G401 (cell line): ENCODE measurements at regions not wholly inside any gene's neighbourhood (a gene's known extent, or its start where the extent isn't known, plus 50 kb on each side); places are given as distances from the start of the nearest gene placed in this dataset.

Experiments
- DNase-seq: peaks from one replicate; pipeline ENCODE4 v3.0.0-alpha.2; 2015; ENCODE audit warnings: low spot score
- in situ Hi-C: cut with HindIII; loops from 2 replicates; pipeline ENCODE4 v1.10.0; 2016; ENCODE audit warnings: low sequenced_read_pairs, mixed read lengths

DNA sequence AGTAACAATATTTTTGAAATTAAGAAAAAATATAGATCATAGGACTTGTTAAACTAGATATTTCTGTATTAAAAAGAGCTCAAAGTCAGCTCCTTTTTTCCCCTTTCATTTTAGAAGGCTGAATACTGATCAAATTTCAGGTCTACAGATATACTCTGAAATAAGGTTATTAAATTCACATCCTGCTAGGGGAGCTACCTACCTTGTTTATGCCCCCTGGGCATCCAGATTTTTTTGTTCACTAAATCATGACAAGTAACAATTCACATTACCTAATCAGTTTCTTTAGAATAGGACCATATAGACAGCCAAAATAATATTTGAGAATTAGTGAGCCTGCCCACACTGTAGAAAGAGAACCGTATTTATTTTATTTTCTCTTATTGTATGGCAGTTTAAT lies 276.2 kb downstream of the USP25 start:
- DNase-seq: no peak
- in situ Hi-C loops: no loop called here

DNA sequence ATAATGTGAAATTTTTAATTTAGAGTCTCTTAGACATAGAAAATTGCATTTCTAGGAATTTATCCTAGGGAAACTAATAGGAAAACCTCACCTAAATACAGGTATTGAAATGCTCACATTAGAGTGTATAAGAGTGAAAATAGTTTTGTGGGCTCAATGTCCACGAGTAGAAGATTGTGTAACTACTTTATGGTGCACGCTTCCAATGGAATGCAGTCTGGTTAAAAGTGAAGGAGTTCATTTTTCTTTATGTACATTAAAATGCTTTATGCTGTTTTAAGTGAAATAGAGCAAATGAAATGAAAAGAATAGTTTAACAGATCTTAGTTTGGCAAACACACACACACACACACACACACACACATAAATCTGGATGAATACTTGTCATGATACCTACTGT lies 278.2 kb downstream of the USP25 start:
- no peak for DNase-seq
- in situ Hi-C loops: no loop called here

DNA sequence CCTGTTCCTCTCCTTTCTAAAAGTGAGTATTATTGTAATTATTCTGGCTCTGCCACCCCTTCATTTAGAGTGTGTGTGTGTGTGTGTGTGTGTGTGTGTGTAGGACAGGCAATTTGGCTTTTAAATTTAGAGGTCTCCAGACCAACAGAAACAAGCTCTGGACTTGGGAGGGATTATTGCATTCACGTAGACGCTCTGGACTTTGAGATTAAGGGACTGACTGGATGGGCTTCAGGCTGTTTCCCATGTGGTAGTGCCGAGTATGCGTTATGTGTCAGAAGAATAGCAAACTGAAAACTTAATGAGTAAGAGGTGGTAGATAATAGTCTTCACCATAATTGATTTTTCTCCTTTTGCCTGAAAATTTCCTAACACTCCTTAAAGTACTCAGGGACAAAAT lies 281.9 kb downstream of the USP25 start:
- no peak for DNase-seq
- in situ Hi-C loops: no loop called here

GRCh38 chr21:16013570-16013969 lies 283.8 kb downstream of the USP25 start:
- DNase-seq: no peak
- in situ Hi-C loops: no loop called here

- in situ Hi-C loops: no loop called here
These were observed 291.1 kb downstream of the USP25 start for GRCh38 chr21:16020878-16021277.

GRCh38 chr21:16022116-16022515 lies 292.3 kb downstream of the USP25 start:
- in situ Hi-C loops: no loop called here
- no peak for DNase-seq

More at GRCh38 chr21:16020878-16021277, 291.1 kb downstream of the USP25 start:
- DNase-seq: no peak

DNA sequence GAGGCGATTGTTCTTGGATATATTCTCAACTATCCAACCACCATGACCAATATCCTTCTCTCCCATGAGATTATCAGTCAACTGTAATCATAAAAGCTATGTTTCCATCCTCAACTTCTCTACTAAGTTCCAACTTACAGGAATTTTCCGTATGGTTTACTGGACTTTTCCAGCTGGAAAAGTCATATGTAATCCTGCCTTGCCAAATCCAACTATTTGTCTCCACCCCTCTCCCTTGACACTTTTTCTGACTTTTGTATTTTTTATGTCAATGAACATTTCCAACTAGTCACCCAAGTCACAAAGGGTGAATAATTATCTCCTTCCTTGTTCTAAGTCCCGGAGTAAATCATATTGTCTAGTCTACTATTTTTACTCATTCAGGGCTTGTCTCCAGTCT lies 293.1 kb downstream of the USP25 start:
- in situ Hi-C loops: no loop called here
- DNase-seq: no peak

DNA sequence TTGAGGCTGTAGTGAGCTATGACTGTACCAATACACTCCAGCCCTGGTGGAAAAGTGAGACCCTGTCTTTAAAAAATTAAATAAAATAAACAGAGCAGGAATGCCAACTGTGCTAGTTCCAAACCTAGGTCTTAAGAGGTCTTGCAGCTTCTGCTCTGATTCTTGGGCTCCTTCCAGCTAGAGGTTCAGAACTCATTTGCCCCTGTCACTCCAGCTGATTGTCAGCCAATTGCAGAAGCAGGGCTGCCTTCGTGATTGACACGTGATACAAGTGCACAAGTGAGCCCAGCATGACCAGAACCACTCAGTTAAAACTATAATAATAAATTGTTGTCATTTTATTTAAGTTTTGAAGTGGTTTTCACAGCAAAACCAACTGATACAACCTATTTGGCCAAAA lies 298.4 kb downstream of the USP25 start:
- in situ Hi-C loops: no loop called here
- DNase-seq: no peak

DNA sequence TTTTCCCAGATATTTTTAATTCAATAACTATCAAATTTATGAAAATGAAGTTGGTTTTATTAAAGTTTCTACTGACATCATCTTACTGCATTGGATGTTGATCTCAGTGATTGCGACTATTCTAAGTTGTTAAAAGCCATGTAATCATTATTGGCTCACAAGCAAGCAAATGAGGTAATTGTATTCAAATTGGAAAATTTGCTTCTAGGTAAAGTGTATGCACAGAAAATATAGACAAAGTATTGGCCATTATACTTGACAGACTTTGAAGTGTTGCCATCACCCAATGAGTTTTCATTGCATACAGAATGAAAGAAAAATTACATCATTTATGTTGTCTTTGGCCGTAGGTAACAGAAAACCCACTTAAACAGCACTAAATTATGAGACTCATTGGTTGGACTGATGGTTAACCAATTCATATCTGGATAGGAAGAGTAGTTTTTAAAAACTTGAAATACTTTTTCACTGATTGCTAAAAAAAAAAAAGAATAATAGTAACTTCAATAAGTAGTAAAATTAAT lies 299.2 kb downstream of the USP25 start:
- in situ Hi-C loops: no loop called here
- no peak for DNase-seq

DNA sequence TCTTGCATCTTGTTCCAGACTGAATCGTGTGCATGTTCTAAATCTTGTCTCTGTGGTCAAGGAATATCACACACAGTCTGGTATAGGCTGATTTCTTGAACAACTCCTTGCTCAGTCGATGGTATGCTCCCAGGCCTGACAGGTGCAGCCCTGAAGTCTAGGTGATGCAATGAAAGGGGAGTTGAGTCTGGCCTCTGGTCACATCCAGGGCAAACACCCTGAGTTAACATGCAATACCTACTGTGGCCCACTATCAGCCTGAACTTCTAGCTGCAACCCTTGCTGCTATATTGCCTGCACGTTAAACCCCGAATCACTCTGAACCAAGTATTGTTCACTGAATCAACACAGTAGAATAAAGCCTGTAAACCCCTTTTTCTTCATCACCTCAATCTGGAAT lies 303.4 kb downstream of the USP25 start:
- in situ Hi-C loops: no loop called here
- no peak for DNase-seq

- no peak for DNase-seq
- in situ Hi-C loops: no loop called here
These were observed 304.8 kb downstream of the USP25 start for GRCh38 chr21:16034446-16035190.

DNA sequence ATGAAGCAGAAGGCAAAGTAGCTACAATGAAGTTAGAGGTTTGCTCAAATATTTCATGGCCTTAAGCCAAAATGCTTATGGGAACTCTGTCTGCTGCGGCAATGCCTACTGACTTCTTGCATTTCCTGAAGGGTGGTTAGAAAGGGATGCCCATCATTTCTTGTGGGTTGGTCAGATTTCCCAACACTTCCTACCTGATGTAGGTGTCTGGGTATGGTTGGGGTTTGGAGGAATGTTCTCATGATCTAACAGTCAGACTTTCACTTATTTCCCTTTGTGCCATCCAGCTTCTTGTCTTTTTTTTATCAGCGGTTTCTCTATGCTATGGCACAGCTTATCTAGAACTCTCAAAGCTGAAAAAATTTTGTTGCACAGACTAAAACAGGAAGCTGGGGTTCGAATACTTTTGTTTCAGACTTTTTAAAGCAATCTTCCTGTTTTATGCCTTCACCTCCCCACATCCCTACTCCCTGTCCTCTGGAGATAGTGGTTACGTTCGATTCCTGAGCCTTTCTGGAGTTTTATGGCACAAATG lies 307.7 kb downstream of the USP25 start:
- in situ Hi-C loops: no loop called here
- no peak for DNase-seq

- in situ Hi-C loops: no loop called here
- no peak for DNase-seq
These were observed 310.8 kb downstream of the USP25 start for GRCh38 chr21:16040601-16041000.

DNA sequence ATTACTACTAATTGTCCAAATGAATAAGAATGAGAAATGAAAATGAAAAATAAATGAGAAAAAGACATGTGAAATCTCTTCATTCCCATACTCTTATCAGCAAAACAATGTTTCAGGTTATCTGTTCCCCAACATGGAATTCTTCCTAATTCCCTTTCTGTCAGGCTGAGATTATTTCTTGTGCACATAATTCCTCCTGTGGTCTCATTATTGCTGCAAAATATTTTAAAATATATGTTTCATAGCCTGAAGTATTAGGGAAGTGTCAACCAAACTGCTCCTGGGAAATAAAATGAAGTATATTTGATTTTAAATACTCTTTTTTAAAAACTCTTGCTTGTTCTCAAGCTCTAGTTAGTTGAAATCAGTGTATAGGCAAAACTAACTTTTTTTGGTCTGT lies 314.9 kb downstream of the USP25 start:
- in situ Hi-C loops: no loop called here
- DNase-seq: no peak

DNA sequence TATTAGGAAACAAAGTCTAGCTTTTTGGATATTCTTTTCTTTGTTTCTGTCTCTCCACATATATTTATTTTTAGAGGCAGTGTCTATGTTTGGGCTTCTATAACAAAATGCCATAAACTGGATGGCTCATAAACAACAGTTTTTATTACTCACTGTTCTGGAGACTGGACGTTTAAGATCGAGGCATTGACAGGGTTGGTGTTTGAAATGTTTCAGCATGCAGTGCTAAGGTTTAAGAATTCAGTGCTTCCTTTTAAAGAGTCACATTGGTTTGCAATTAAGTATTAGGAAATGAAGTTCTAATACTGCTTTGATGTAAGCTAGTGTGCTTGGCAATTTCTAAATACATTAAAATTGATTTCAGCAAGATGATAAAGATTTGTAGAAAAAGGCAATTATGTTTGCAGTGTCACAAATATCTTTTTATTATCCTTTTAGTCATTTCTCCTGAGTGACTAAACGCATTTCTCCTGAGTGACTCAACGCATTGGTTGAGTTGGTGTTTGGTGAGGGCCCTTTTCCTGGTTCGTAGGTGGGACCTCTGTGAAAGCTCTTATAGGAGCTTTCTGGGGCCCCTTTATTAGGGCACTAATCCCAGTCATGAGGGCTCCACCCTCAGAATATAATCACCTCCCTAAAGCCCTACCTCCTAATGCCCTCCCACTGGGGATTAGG lies 317.0 kb downstream of the USP25 start:
- in situ Hi-C loops: no loop called here
- DNase-seq: no peak

- no peak for DNase-seq
- in situ Hi-C loops: no loop called here
These were observed 318.1 kb downstream of the USP25 start for GRCh38 chr21:16047904-16048303.

DNA sequence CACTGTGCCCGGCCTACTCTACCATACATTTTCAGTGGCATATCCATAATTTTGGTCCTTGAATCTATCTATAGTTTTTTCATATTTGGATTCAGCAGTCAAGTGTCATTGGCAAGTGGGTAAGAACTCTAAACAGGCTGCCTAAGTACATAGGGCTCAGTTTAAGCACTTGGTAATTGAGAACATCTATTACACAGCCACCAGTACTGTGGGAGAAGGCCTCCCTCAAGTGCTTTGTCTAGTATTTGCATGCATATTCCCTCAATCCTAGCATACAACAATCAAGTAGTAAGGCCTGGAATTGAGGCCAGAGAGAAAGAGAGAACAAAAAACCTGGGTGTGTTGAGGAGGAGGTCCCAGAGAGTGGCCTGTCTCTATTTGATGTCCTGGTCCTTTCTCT lies 325.2 kb downstream of the USP25 start:
- DNase-seq: no peak
- in situ Hi-C loops: no loop called here

- in situ Hi-C loops: no loop called here
These were observed 329.1 kb downstream of the USP25 start for GRCh38 chr21:16058896-16059295.

GRCh38 chr21:16059981-16060380 lies 330.2 kb downstream of the USP25 start:
- in situ Hi-C loops: no loop called here

More at GRCh38 chr21:16058896-16059295, 329.1 kb downstream of the USP25 start:
- DNase-seq: peak; percentile 89

GRCh38 chr21:16061194-16061593 lies 331.4 kb downstream of the USP25 start:
- DNase-seq: no peak
- in situ Hi-C loops: no loop called here

More at GRCh38 chr21:16059981-16060380, 330.2 kb downstream of the USP25 start:
- DNase-seq: no peak
